Neural progenitor cell (in vitro differentiated cells): ENCODE measurements at regions not wholly inside any gene's neighbourhood (a gene's known extent, or its start where the extent isn't known, plus 50 kb on each side); places are given as distances from the start of the nearest gene placed in this dataset.

ENCODE experiments used
- DNase-seq: peaks from one replicate; pipeline ENCODE4 v3.0.0-alpha.2; 2016; ENCODE audit warnings: low spot score
- H2AFZ ChIP-seq: fragments of 200-600 bp; sonication (generic); replicated peaks from 2 replicates; pipeline ENCODE4 v1.6.1; 2016; ENCODE audit warnings: antibody characterized with exemption
- H3F3A ChIP-seq: fragments of 200-600 bp; sonication (generic); 2 replicates; pipeline ENCODE4 v1.6.1; 2016; ENCODE audit warnings: antibody characterized with exemption, low read depth
- H3K27ac ChIP-seq: fragments of 200-600 bp; sonication (generic); 2 replicates; pipeline ENCODE4 v1.5.1; 2016; ENCODE audit warnings: mild to moderate bottlenecking
- H3K27me3 ChIP-seq: fragments of 200-600 bp; sonication (generic); 2 replicates; pipeline ENCODE4 v1.6.1; 2016; ENCODE audit warnings: mild to moderate bottlenecking, moderate library complexity
- H3K36me3 ChIP-seq: fragments of 200-600 bp; sonication (generic); 2 replicates; pipeline ENCODE4 v1.5.1; 2016
- H3K4me1 ChIP-seq: fragments of 200-600 bp; sonication (generic); 2 replicates; pipeline ENCODE4 v1.6.1; 2016; ENCODE audit warnings: mixed run types
- H3K4me2 ChIP-seq: fragments of 200-600 bp; sonication (generic); 2 replicates; pipeline ENCODE4 v1.6.1; 2016
- H3K4me3 ChIP-seq: fragments of 200-600 bp; sonication (generic); 2 replicates; pipeline ENCODE4 v1.5.1; 2016
- H3K79me2 ChIP-seq: fragments of 200-600 bp; sonication (generic); 2 replicates; pipeline ENCODE4 v1.6.1; 2016; ENCODE audit warnings: low read depth
- H3K9ac ChIP-seq: fragments of 200-600 bp; sonication (generic); 2 replicates; pipeline ENCODE4 v1.6.1; 2016
- H3K9me3 ChIP-seq: fragments of 200-600 bp; sonication (generic); 2 replicates; pipeline ENCODE4 v1.5.1; 2016; ENCODE audit warnings: low read depth
- H4K20me1 ChIP-seq: fragments of 200-600 bp; sonication (generic); 2 replicates; pipeline ENCODE4 v1.6.1; 2016; ENCODE audit warnings: low read depth
- H3K27ac Mint-ChIP-seq: 3 replicates; pipeline ENCODE4 v1.8.0; 2021; ENCODE audit warnings: mixed read lengths
- H3K27me3 Mint-ChIP-seq: 2 replicates; pipeline ENCODE4 v1.8.0; 2022; ENCODE audit warnings: low read depth, mild to moderate bottlenecking, inconsistent platforms, moderate library complexity, mixed read lengths; ENCODE audit not compliant: insufficient read depth
- H3K36me3 Mint-ChIP-seq: 3 replicates; pipeline ENCODE4 v1.8.0; 2021; ENCODE audit warnings: mixed read lengths
- H3K4me1 Mint-ChIP-seq: 3 replicates; pipeline ENCODE4 v1.8.0; 2021; ENCODE audit warnings: mixed read lengths
- H3K4me3 Mint-ChIP-seq: 3 replicates; pipeline ENCODE4 v1.8.0; 2021; ENCODE audit warnings: mild to moderate bottlenecking, moderate library complexity, mixed read lengths
- H3K9me3 Mint-ChIP-seq: 3 replicates; pipeline ENCODE4 v1.8.0; 2020; ENCODE audit warnings: mixed read lengths
- CTCF ChIP-seq: fragments of 200-600 bp; sonication (generic); IDR thresholded peaks from 2 replicates; pipeline ENCODE4 v1.5.1; 2017; ENCODE audit warnings: antibody characterized with exemption, mild to moderate bottlenecking
- EZH2 ChIP-seq: fragments of 200-600 bp; sonication (generic); IDR thresholded peaks from 2 replicates; pipeline ENCODE4 v1.6.1; 2017; ENCODE audit warnings: antibody characterized with exemption, mild to moderate bottlenecking, moderate library complexity
- EZH2phosphoT487 ChIP-seq: fragments of 200-600 bp; sonication (generic); IDR thresholded peaks from 2 replicates; pipeline ENCODE4 v1.6.1; 2017; ENCODE audit warnings: antibody characterized with exemption

GRCh38 chr7:14995774-14996173 lies 93.2 kb upstream of the DGKB start:
- H3K27me3 Mint-ChIP-seq: no peaks in the 10 kb centered on the region

GRCh38 chr7:14988941-14989340 lies 86.4 kb upstream of the DGKB start:
- no peak for DNase-seq
- no peaks in the 10 kb centered on the region for H3K79me2 ChIP-seq
- H3K4me1 ChIP-seq: no peaks in the 10 kb centered on the region
- H4K20me1 ChIP-seq: no peaks in the 10 kb centered on the region
- no peaks in the 10 kb centered on the region for H3K9me3 Mint-ChIP-seq
- no peak overlapping the region for H3K27ac ChIP-seq
- H3K36me3 Mint-ChIP-seq: no peaks in the 10 kb centered on the region
- no peaks in the 10 kb centered on the region for H3F3A ChIP-seq
- H3K9ac ChIP-seq: no peak overlapping the region
- TF ChIP-seq CTCF (no peak), EZH2 (no peak), EZH2phosphoT487 (no peak)
- peaks cover 2% of the 10 kb centered on the region for H3K27me3 Mint-ChIP-seq
- H3K27ac Mint-ChIP-seq: no peak overlapping the region
- H3K27me3 ChIP-seq: no peaks in the 10 kb centered on the region
- H3K36me3 ChIP-seq: no peaks in the 10 kb centered on the region
- no peak overlapping the region for H2AFZ ChIP-seq
- H3K4me1 Mint-ChIP-seq: no peaks in the 10 kb centered on the region
- no peak overlapping the region for H3K4me3 Mint-ChIP-seq
- no peak overlapping the region for H3K4me3 ChIP-seq
- H3K9me3 ChIP-seq: no peaks in the 10 kb centered on the region
- no peak overlapping the region for H3K4me2 ChIP-seq

More at GRCh38 chr7:14995774-14996173, 93.2 kb upstream of the DGKB start:
- no peaks in the 10 kb centered on the region for H3K4me1 Mint-ChIP-seq
- Histone ChIP-seq H3K4me3 (no peak overlapping the region), H3K27me3 (no peaks in the 10 kb centered on the region), H3K4me2 (no peak overlapping the region), H2AFZ (no peak overlapping the region), H3K36me3 (no peaks in the 10 kb centered on the region), H3K79me2 (no peaks in the 10 kb centered on the region), H3K27ac (no peak overlapping the region), H3K4me1 (no peaks in the 10 kb centered on the region), H3F3A (no peaks in the 10 kb centered on the region), H4K20me1 (no peaks in the 10 kb centered on the region), H3K9me3 (no peaks in the 10 kb centered on the region), H3K9ac (no peak overlapping the region)
- no peak overlapping the region for H3K4me3 Mint-ChIP-seq
- H3K36me3 Mint-ChIP-seq: no peaks in the 10 kb centered on the region
- no peak for DNase-seq
- no peak overlapping the region for H3K27ac Mint-ChIP-seq
- no peaks in the 10 kb centered on the region for H3K9me3 Mint-ChIP-seq
- no peak for TF ChIP-seq EZH2
- TF ChIP-seq CTCF: no peak
- no peak for TF ChIP-seq EZH2phosphoT487

GRCh38 chr7:14978687-14979086 lies 76.1 kb upstream of the DGKB start:
- Histone ChIP-seq H3K36me3 (no peaks in the 10 kb centered on the region), H3F3A (no peaks in the 10 kb centered on the region), H4K20me1 (no peaks in the 10 kb centered on the region), H3K4me3 (no peak overlapping the region), H3K4me1 (no peaks in the 10 kb centered on the region), H3K27ac (no peak overlapping the region), H2AFZ (no peak overlapping the region), H3K79me2 (no peaks in the 10 kb centered on the region), H3K27me3 (no peaks in the 10 kb centered on the region), H3K9me3 (no peaks in the 10 kb centered on the region), H3K9ac (no peak overlapping the region), H3K4me2 (no peak overlapping the region)
- H3K27me3 Mint-ChIP-seq: peaks cover 3% of the 10 kb centered on the region
- H3K36me3 Mint-ChIP-seq: no peaks in the 10 kb centered on the region
- no peak for TF ChIP-seq EZH2phosphoT487
- TF ChIP-seq EZH2: no peak
- TF ChIP-seq CTCF: no peak
- H3K4me1 Mint-ChIP-seq: no peaks in the 10 kb centered on the region
- no peak overlapping the region for H3K27ac Mint-ChIP-seq
- no peak for DNase-seq
- H3K4me3 Mint-ChIP-seq: no peak overlapping the region
- H3K9me3 Mint-ChIP-seq: no peaks in the 10 kb centered on the region
